Stomach (tissue), 8 donors: ENCODE measurements at regions not wholly inside any gene's neighbourhood (a gene's known extent, or its start where the extent isn't known, plus 50 kb on each side); places are given as distances from the start of the nearest gene placed in this dataset.

Source experiments
- DNase-seq, 2 donors: peaks; one replicate each; pipeline versions ENCODE4 v3.0.0 to v3.0.0-alpha.2; 2013 to 2019
- H3K27ac ChIP-seq, 5 donors: fragments of 200-600 bp in 4 of 5; sonication (generic) in 4 of 5; one replicate each; pipeline ENCODE4 v1.5.1; 2013 to 2019; ENCODE audit warnings: mild to moderate bottlenecking in 1 of 5, moderate library complexity in 1 of 5
- H3K27me3 ChIP-seq, 3 donors: fragments of 200-600 bp; sonication (generic); one replicate each; pipeline ENCODE4 v1.5.1; 2017 to 2019; ENCODE audit warnings: mixed run types in 1 of 3
- H3K36me3 ChIP-seq, 4 donors: fragments of 200-600 bp; sonication (generic); 1 replicate in 3 of 4; 2 replicates in 1 of 4; pipeline ENCODE4 v1.5.1; 2016 to 2019
- H3K4me1 ChIP-seq, 4 donors: fragments of 200-600 bp; sonication (generic); one replicate each; pipeline ENCODE4 v1.5.1; 2016 to 2019
- H3K4me3 ChIP-seq, 4 donors: fragments of 200-600 bp; sonication (generic) in 3 of 4; one replicate each; pipeline ENCODE4 v1.5.1; 2016 to 2019; ENCODE audit warnings: mild to moderate bottlenecking in 1 of 4
- H3K9me3 ChIP-seq, 4 donors: fragments of 200-600 bp; sonication (generic); one replicate each; pipeline ENCODE4 v1.5.1; 2016 to 2019
- CTCF ChIP-seq, 7 experiments: fragments of 450-650 bp in 4 of 7; fragments of 200-600 bp in 3 of 7; sonication (generic) in 3 of 7; IDR thresholded peaks; one replicate each; pipeline ENCODE4 v1.5.1; 2016 to 2019; ENCODE audit warnings: antibody characterized with exemption in 7 of 7, control low read depth in 2 of 7, mild to moderate bottlenecking in 1 of 7
- EP300 ChIP-seq: sonication (generic); formaldehyde crosslinking; IDR thresholded peaks from one replicate; pipeline ENCODE4 v1.6.1; 2017; ENCODE audit warnings: antibody characterized with exemption
- POLR2A ChIP-seq, 4 donors: fragments of 450-650 bp; IDR thresholded peaks; one replicate each; pipeline ENCODE4 v1.6.1; 2016; ENCODE audit warnings: antibody characterized with exemption in 4 of 4, control low read depth in 2 of 4, mild to moderate bottlenecking in 1 of 4, moderate library complexity in 1 of 4
- POLR2AphosphoS5 ChIP-seq, 3 donors: sonication (generic); formaldehyde crosslinking; IDR thresholded peaks; one replicate each; pipeline ENCODE4 v1.6.1; 2016; ENCODE audit warnings: antibody characterized with exemption in 3 of 3
- WGBS, 5 donors: extraction: QIAGEN DNeasy Blood & Tissue Kit in 3 of 5; methylation state at CpG; one replicate each; pipeline versions ENCODE4 v1.1.5 to v1.1.7; 2013 to 2018; 5-methylcytosine and 5-hydroxymethylcytosine counted together
- intact Hi-C: fragments of 100-400 bp; cut with DNase I; formaldehyde crosslinking; loops from one replicate; pipeline ENCODE4 v1.15.1; 2023; ENCODE audit warnings: low total_unique reads
- donor health status: healthy with polysubstance abuse.
- donor health status: Bipolar disorder and iron deficiency.
- donor health status: healthy.

DNA sequence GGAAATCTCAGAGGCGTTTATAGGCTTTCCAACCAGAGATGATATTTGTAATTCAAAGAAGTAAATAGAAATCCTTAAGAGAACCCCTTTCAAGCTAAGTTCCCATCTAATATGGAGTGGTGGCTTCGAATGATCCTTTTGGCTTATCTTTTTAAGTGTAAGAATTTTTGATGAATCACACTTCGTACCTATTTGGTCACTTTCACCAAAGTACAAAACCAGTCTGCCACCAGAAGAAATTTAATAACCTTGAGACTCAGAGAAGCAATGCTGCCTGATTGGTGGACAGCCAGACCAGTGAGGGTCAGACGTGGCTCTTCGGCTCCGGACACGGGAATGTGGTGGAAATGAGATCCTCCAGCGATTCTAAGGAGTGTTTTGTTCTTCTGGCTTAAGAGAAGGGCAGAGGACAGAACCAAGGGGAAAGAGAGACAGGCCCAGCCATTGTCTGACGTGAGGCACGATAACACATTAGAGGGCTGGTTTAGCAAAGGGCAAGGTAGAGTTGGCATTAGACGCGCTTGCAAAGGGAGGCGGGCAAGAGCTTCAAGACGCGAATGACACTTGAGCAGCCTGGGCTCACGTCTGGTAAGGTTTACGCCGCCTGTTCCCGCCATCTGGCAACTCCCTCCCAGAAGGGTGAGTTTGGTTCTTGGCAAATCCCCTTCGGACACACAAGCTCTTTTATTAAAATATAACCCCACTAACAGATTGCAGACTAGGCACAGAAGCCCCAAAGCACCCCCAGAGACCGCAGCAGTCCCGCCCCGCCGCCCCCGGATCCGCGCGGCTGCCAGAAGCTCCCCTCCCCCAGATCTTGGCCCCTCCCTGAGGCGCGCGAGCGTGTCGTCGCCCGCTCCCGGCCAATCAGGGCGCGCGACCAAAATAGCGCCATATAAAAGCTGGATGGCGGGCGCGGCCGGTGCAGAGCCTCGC is 50.0 kb upstream of the EZR start:
- Histone ChIP-seq H3K27ac (peak overlapping the region; percentile 87 to 97 (median 92)), H3K36me3 (no peaks in the 10 kb centered on the region), H3K9me3 (no peaks in the 10 kb centered on the region), H3K27me3 (no peaks in the 10 kb centered on the region), H3K4me3 (peak overlapping the region; percentile 37 to 43 (median 40)), H3K4me1 (peaks cover 4 to 13% (median 8%) of the 10 kb centered on the region in 4 donors)
- TF ChIP-seq CTCF (IDR thresholded peaks at IDR 0.05) (no peak), POLR2AphosphoS5 (IDR thresholded peaks at IDR 0.05) (peak in 2 of 3 donors; percentile 57 to 79), EP300 (no peak), POLR2A (IDR thresholded peaks at IDR 0.05) (peak in 1 of 4 donors; percentile 44)
- 7 to 13% (median 8%) methylated on average over 38 to 45 of the region's 45 CpGs for WGBS, 5 donors
- intact Hi-C loops = no loop called here
- peak in 1 of 2 donors; percentile 96 for DNase-seq
